ENCODE measurements at regions not wholly inside any gene's neighbourhood (a gene's known extent, or its start where the extent isn't known, plus 50 kb on each side); places are given as distances from the start of the nearest gene placed in this dataset.
A peak's percentile ranks its signal among the peaks of the same experiment; 100 is the strongest.

GRCh38 chr16:5616841-5617240 is 519.2 kb upstream of the EEF2KMT start:
- TF ChIP-seq ZFP69B (tag by site-specific recombination; IDR thresholded peaks at IDR 0.05) (no peak), BCL11B (tag by site-specific recombination; IDR thresholded peaks at IDR 0.05; ENCODE audit: low read depth) (no peak), ZNF274 (IDR thresholded peaks at IDR 0.05; ENCODE audit: low read length) (no peak), ZNF274 (tag by site-specific recombination; IDR thresholded peaks at IDR 0.05; ENCODE audit: borderline replicate concordance) (no peak), ZNF362 (tag by site-specific recombination; IDR thresholded peaks at IDR 0.05) (no peak), ZNF707 (tag by site-specific recombination; IDR thresholded peaks at IDR 0.05) (no peak), TSHZ1 (tag by site-specific recombination; IDR thresholded peaks at IDR 0.05; ENCODE audit: borderline replicate concordance) (no peak), ZNF501 (tag by site-specific recombination; IDR thresholded peaks at IDR 0.05) (no peak), ZNF2 (tag by site-specific recombination; IDR thresholded peaks at IDR 0.05) (no peak), ZNF654 (tag by site-specific recombination; IDR thresholded peaks at IDR 0.05; ENCODE audit: low read depth) (no peak), ELK4 (IDR thresholded peaks at IDR 0.05; ENCODE audit: borderline replicate concordance, low read depth, low read length) (no peak), ZNF473 (tag by site-specific recombination; IDR thresholded peaks at IDR 0.05) (no peak), ZSCAN18 (tag by site-specific recombination; IDR thresholded peaks at IDR 0.05) (no peak), ZNF426 (tag by site-specific recombination; IDR thresholded peaks at IDR 0.05) (no peak), ZNF747 (tag by site-specific recombination; IDR thresholded peaks at IDR 0.05) (no peak), ZNF529 (tag by site-specific recombination; IDR thresholded peaks at IDR 0.05; ENCODE audit: insufficient replicate concordance) (no peak), ZBTB7A (tag by site-specific recombination; IDR thresholded peaks at IDR 0.05; ENCODE audit: low read depth) (no peak)
- H3K9me3 ChIP-seq (ENCODE audit: control insufficient read depth, insufficient read depth, low read depth, low read length), result no peaks in the 10 kb centered on the region

GRCh38 chr16:5615868-5616642 is 518.5 kb upstream of the EEF2KMT start:
- H3K27ac ChIP-seq (ENCODE audit: extremely low read depth, low read depth, low read length), result no peak overlapping the region
- POLR2A ChIA-PET, result no interaction called here
- no peak for TF ChIP-seq ZNF354C (tag by site-specific recombination; IDR thresholded peaks at IDR 0.05; ENCODE audit: borderline replicate concordance, low read depth)
- peak; percentile 19; the same call in 1 of the 2 replicates for TF ChIP-seq GLIS1 (tag by site-specific recombination; IDR thresholded peaks at IDR 0.05)
- no peak for TF ChIP-seq ZSCAN4 (tag by site-specific recombination; IDR thresholded peaks at IDR 0.05)
- TF ChIP-seq HOXD13 (CRISPR knock-in tag; IDR thresholded peaks at IDR 0.05; ENCODE audit: borderline replicate concordance), result no peak
- peak; percentile 45 for TF ChIP-seq ZNF398 (tag by site-specific recombination; IDR thresholded peaks at IDR 0.05)
- no peak for TF ChIP-seq ZNF350 (tag by site-specific recombination; IDR thresholded peaks at IDR 0.05)
- no peak for TF ChIP-seq ZSCAN16 (tag by site-specific recombination; IDR thresholded peaks at IDR 0.05)
- TF ChIP-seq ZNF654 (tag by site-specific recombination; IDR thresholded peaks at IDR 0.05; ENCODE audit: low read depth), result peak; percentile 65

More at GRCh38 chr16:5616841-5617240, 519.2 kb upstream of the EEF2KMT start:
- no peak overlapping the region for H3K4me3 ChIP-seq (ENCODE audit: low read depth, low read length)
- no peaks in the 10 kb centered on the region for H3K36me3 ChIP-seq (ENCODE audit: control insufficient read depth in 2 of 2, insufficient read depth in 1 of 2, low read length in 2 of 2)
- CTCF ChIA-PET, result interaction anchor here (0.7 to 2.3 kb wide), 11 partner anchors 10 to 674 kb away, joined by 3 to 9 read pairs (median 3); no protein-coding TSS in a partner anchor
- H3K27ac ChIP-seq (ENCODE audit: extremely low read depth, low read depth, low read length), result no peak overlapping the region
- POLR2A ChIA-PET, result no interaction called here
- H3K4me1 ChIP-seq (ENCODE audit: control insufficient read depth, insufficient read depth, low read length), result no peaks in the 10 kb centered on the region

More at GRCh38 chr16:5615868-5616642, 518.5 kb upstream of the EEF2KMT start:
- H3K9me3 ChIP-seq (ENCODE audit: control insufficient read depth, insufficient read depth, low read depth, low read length), result no peaks in the 10 kb centered on the region
- CTCF ChIA-PET, result interaction anchor here (0.6 to 2.3 kb wide), 26 partner anchors 8 to 901 kb away, joined by 3 to 9 read pairs (median 3); no protein-coding TSS in a partner anchor
- no peaks in the 10 kb centered on the region for H3K36me3 ChIP-seq (ENCODE audit: control insufficient read depth in 2 of 2, insufficient read depth in 1 of 2, low read length in 2 of 2)
- no peaks in the 10 kb centered on the region for H3K4me1 ChIP-seq (ENCODE audit: control insufficient read depth, insufficient read depth, low read length)
- no peak overlapping the region for H3K4me3 ChIP-seq (ENCODE audit: low read depth, low read length)

Measured in HEK293 (cell line).